Skeletal muscle tissue (tissue), 3 donors: ENCODE measurements at regions not wholly inside any gene's neighbourhood (a gene's known extent, or its start where the extent isn't known, plus 50 kb on each side); places are given as distances from the start of the nearest gene placed in this dataset.

ENCODE experiments used
- H3K27ac ChIP-seq: one replicate; pipeline ENCODE4 v1.7.0; 2013; ENCODE audit warnings: mild to moderate bottlenecking, low read depth, low read length, inconsistent platforms
- H3K27me3 ChIP-seq, 3 donors: one replicate each; pipeline ENCODE4 v1.7.0; 2013; ENCODE audit warnings: low read length in 3 of 3; ENCODE audit not compliant: control insufficient read depth in 3 of 3, insufficient read depth in 3 of 3
- H3K36me3 ChIP-seq, 3 donors: one replicate each; pipeline ENCODE4 v1.7.0; 2013; ENCODE audit warnings: low read length in 3 of 3; ENCODE audit not compliant: control insufficient read depth in 3 of 3, insufficient read depth in 3 of 3
- H3K4me1 ChIP-seq, 3 donors: one replicate each; pipeline ENCODE4 v1.7.0; 2013; ENCODE audit warnings: low read length in 3 of 3, mild to moderate bottlenecking in 3 of 3; ENCODE audit not compliant: control insufficient read depth in 3 of 3, insufficient read depth in 3 of 3
- H3K4me3 ChIP-seq, 3 donors: one replicate each; pipeline ENCODE4 v1.7.0; 2013; ENCODE audit warnings: low read length in 3 of 3
- H3K9ac ChIP-seq, 3 donors: one replicate each; pipeline ENCODE4 v1.7.0; 2013; ENCODE audit warnings: low read length in 3 of 3, mild to moderate bottlenecking in 3 of 3, moderate library complexity in 2 of 3, low read depth in 1 of 3
- H3K9me3 ChIP-seq, 3 donors: one replicate each; pipeline ENCODE4 v1.7.0; 2013; ENCODE audit warnings: low read length in 3 of 3; ENCODE audit not compliant: control insufficient read depth in 3 of 3
- donor health status: Osteomylitis.

GRCh38 chr1:185567440-185567839 is 166.8 kb upstream of the HMCN1 start:
- H3K4me3 ChIP-seq = no peak overlapping the region
- no peak overlapping the region for H3K9ac ChIP-seq
- no peaks in the 10 kb centered on the region for H3K27me3 ChIP-seq
- H3K4me1 ChIP-seq = no peaks in the 10 kb centered on the region
- H3K9me3 ChIP-seq = no peaks in the 10 kb centered on the region
- H3K27ac ChIP-seq = no peak overlapping the region
- no peaks in the 10 kb centered on the region for H3K36me3 ChIP-seq

DNA sequence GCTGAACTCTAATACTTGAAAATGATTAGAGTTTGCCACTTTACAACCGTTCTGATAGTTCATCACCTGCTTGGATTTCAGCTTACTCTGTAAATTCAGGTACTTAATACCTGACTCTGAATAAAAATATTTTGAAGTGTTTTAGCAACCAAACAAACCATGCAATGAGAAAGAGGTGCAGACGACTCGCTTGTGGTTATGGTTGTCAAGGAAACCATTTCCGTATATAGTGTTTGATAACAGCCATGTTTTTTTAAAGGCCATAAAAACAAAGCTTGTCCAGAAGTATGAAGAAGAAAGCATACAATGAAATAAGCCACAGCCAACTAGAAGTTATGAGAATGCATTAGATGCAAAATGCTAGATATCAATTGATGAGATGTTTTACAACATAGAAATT is 167.2 kb upstream of the HMCN1 start:
- Histone ChIP-seq H3K27me3 (no peaks in the 10 kb centered on the region), H3K9ac (no peak overlapping the region), H3K4me1 (no peaks in the 10 kb centered on the region), H3K27ac (no peak overlapping the region), H3K36me3 (no peaks in the 10 kb centered on the region), H3K4me3 (no peak overlapping the region), H3K9me3 (no peaks in the 10 kb centered on the region)

DNA sequence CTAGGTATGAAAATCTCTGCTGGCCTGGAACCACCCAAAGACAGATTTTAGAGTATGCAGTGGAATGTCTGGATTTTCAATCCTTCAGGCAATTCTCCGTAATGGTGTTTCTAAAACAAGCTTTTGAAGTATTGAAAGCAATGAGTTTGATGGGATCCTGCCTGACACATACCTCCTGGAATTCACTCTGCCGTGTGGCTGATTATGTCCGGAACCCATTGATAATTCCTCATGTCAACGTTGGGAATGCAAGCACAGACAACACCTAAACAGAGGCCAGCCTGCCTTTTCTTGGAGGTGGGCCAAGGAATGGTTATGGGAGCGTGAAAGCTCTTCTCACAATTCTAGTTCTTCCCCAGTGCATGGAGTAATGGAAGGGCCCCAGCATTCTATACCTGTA is 168.9 kb upstream of the HMCN1 start:
- H3K27ac ChIP-seq = no peak overlapping the region
- no peaks in the 10 kb centered on the region for H3K27me3 ChIP-seq
- H3K4me3 ChIP-seq = no peak overlapping the region
- H3K4me1 ChIP-seq = peaks cover 0 to 3% (median 0%) of the 10 kb centered on the region in 3 donors
- H3K9me3 ChIP-seq = no peaks in the 10 kb centered on the region
- no peaks in the 10 kb centered on the region for H3K36me3 ChIP-seq
- H3K9ac ChIP-seq = no peak overlapping the region

DNA sequence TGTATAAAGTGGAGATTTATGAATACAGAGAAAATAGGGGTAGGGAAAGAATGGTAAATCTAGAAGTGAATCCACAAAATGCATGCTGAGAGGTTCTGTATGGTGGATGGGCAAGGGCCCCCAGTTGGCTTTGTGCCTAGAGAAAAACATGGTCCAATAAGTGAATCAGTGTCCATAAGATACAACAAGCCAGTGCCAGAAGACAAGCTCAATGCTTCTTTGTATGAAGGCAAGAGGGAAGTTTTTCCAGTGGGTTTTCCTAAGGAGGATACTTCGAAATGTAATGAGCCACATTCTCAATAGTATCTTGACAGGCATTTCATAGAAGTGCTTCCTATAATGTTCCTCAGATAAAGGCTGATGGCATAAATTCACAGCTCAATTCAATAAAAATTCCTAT is 169.4 kb upstream of the HMCN1 start:
- Histone ChIP-seq H3K27ac (no peak overlapping the region), H3K36me3 (no peaks in the 10 kb centered on the region), H3K4me3 (no peak overlapping the region), H3K9ac (no peak overlapping the region), H3K9me3 (no peaks in the 10 kb centered on the region), H3K27me3 (no peaks in the 10 kb centered on the region), H3K4me1 (peaks cover 0 to 3% (median 0%) of the 10 kb centered on the region in 3 donors)

- no peaks in the 10 kb centered on the region for H3K9me3 ChIP-seq
- H3K4me1 ChIP-seq = peaks cover 0 to 3% (median 0%) of the 10 kb centered on the region in 3 donors
- H3K27me3 ChIP-seq = no peaks in the 10 kb centered on the region
- no peak overlapping the region for H3K9ac ChIP-seq
- no peak overlapping the region for H3K4me3 ChIP-seq
- H3K36me3 ChIP-seq = no peaks in the 10 kb centered on the region
- no peak overlapping the region for H3K27ac ChIP-seq
These were observed 171.5 kb upstream of the HMCN1 start for GRCh38 chr1:185562461-185563359.

DNA sequence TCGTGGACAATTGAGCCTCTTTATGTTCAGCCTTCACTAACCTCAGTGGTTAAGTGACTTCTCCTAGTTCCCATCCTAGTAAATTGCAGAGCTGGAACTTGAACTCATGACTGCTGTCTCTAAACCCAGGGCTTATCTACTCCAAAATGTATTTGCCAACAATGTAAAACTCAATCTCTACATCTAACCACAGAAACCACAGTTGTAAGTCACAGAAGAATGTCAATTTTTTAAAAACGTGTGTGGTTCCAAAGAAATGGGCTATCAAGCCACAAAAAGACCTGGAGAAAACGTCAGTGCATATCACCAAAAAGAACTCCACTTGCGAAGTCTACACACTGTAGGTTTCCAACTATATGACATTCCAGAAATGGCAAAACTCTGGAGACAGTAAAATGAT is 172.6 kb upstream of the HMCN1 start:
- Histone ChIP-seq H3K27ac (no peak overlapping the region), H3K9me3 (no peaks in the 10 kb centered on the region), H3K27me3 (no peaks in the 10 kb centered on the region), H3K4me3 (no peak overlapping the region), H3K36me3 (no peaks in the 10 kb centered on the region), H3K9ac (no peak overlapping the region), H3K4me1 (peaks cover 0 to 3% (median 0%) of the 10 kb centered on the region in 3 donors)

GRCh38 chr1:185560760-185561159 is 173.4 kb upstream of the HMCN1 start:
- H3K4me3 ChIP-seq = no peak overlapping the region
- no peaks in the 10 kb centered on the region for H3K36me3 ChIP-seq
- peaks cover 0 to 3% (median 0%) of the 10 kb centered on the region in 3 donors for H3K4me1 ChIP-seq
- H3K9me3 ChIP-seq = no peaks in the 10 kb centered on the region
- H3K27me3 ChIP-seq = no peaks in the 10 kb centered on the region
- H3K9ac ChIP-seq = no peak overlapping the region
- no peak overlapping the region for H3K27ac ChIP-seq

- no peaks in the 10 kb centered on the region for H3K36me3 ChIP-seq
These were observed 174.4 kb upstream of the HMCN1 start for GRCh38 chr1:185559684-185560331.

DNA sequence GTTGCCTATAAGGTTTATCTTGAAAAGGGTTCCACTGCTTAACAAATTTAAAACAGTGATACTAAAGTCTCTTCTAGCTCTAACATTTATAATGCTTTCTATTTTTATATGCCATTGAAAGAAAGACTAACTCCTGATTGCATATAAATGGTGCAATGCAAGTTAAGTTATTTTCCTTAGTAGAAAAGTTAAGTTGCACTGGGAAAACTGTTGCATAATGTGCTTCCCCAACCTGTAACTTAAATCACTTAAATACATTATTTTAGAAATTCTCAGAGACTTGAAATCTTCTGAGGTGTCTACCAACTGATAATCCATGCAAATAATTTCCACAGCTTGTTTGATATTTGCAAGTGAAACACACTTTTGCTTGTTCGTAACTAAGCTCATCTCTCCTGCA is 175.0 kb upstream of the HMCN1 start:
- Histone ChIP-seq H3K27me3 (no peaks in the 10 kb centered on the region), H3K36me3 (no peaks in the 10 kb centered on the region), H3K27ac (no peak overlapping the region), H3K9me3 (no peaks in the 10 kb centered on the region), H3K9ac (no peak overlapping the region), H3K4me1 (peaks cover 0 to 3% (median 0%) of the 10 kb centered on the region in 3 donors), H3K4me3 (no peak overlapping the region)

More at GRCh38 chr1:185559684-185560331, 174.4 kb upstream of the HMCN1 start:
- Histone ChIP-seq H3K27me3 (no peaks in the 10 kb centered on the region), H3K4me1 (peaks cover 0 to 3% (median 0%) of the 10 kb centered on the region in 3 donors), H3K4me3 (no peak overlapping the region), H3K9me3 (no peaks in the 10 kb centered on the region), H3K9ac (no peak overlapping the region), H3K27ac (no peak overlapping the region)

- no peak overlapping the region for H3K9ac ChIP-seq
- no peaks in the 10 kb centered on the region for H3K36me3 ChIP-seq
- no peaks in the 10 kb centered on the region for H3K27me3 ChIP-seq
- peaks cover 0 to 3% (median 0%) of the 10 kb centered on the region in 3 donors for H3K4me1 ChIP-seq
- no peaks in the 10 kb centered on the region for H3K9me3 ChIP-seq
- H3K4me3 ChIP-seq = no peak overlapping the region
- H3K27ac ChIP-seq = no peak overlapping the region
These were observed 177.6 kb upstream of the HMCN1 start for GRCh38 chr1:185556561-185556960.
